H9 (cell line): ENCODE measurements at regions not wholly inside any gene's neighbourhood (a gene's known extent, or its start where the extent isn't known, plus 50 kb on each side); places are given as distances from the start of the nearest gene placed in this dataset.

Experiments used
- DNase-seq: peaks from one replicate; pipeline ENCODE4 v3.0.0-alpha.2; 2017
- H2AFZ ChIP-seq: one replicate; pipeline ENCODE4 v1.6.1; 2013; ENCODE audit warnings: mild to moderate bottlenecking, low read length, control low read depth, moderate library complexity
- H2AK5ac ChIP-seq: 2 replicates; pipeline ENCODE4 v1.6.1; 2013; ENCODE audit warnings: low read length, control low read depth, mixed read lengths; ENCODE audit not compliant: insufficient read length
- H2BK120ac ChIP-seq: one replicate; pipeline ENCODE4 v1.6.1; 2013; ENCODE audit warnings: low read depth, mild to moderate bottlenecking, low read length, control low read depth, inconsistent platforms; ENCODE audit not compliant: poor library complexity, severe bottlenecking
- H2BK12ac ChIP-seq: 2 replicates; pipeline ENCODE4 v1.6.1; 2013; ENCODE audit warnings: low read length, control low read depth, mixed read lengths, low read depth; ENCODE audit not compliant: insufficient read length
- H2BK15ac ChIP-seq: 2 replicates; pipeline ENCODE4 v1.6.1; 2013; ENCODE audit warnings: low read depth, low read length, control low read depth
- H2BK20ac ChIP-seq: one replicate; pipeline ENCODE4 v1.6.1; 2013; ENCODE audit warnings: low read depth, mild to moderate bottlenecking, low read length, control low read depth, inconsistent platforms; ENCODE audit not compliant: poor library complexity, severe bottlenecking
- H2BK5ac ChIP-seq: 2 replicates; pipeline ENCODE4 v1.6.1; 2013; ENCODE audit warnings: low read length, control low read depth, mixed read lengths; ENCODE audit not compliant: insufficient read length
- H3K14ac ChIP-seq: 2 replicates; pipeline ENCODE4 v1.6.1; 2013; ENCODE audit warnings: low read length, control low read depth; ENCODE audit not compliant: insufficient read depth
- H3K18ac ChIP-seq: 2 replicates; pipeline ENCODE4 v1.6.1; 2013; ENCODE audit warnings: low read depth, mild to moderate bottlenecking, mixed read lengths, low read length, control low read depth; ENCODE audit not compliant: insufficient read length
- H3K23ac ChIP-seq: 2 replicates; pipeline ENCODE4 v1.6.1; 2013; ENCODE audit warnings: low read length, control low read depth, mixed read lengths, low read depth; ENCODE audit not compliant: insufficient read length
- H3K23me2 ChIP-seq: 2 replicates; pipeline ENCODE4 v1.6.1; 2013; ENCODE audit warnings: low read depth, mild to moderate bottlenecking, mixed read lengths, low read length, control low read depth; ENCODE audit not compliant: insufficient read length, poor library complexity, severe bottlenecking
- H3K27ac ChIP-seq: 2 replicates; pipeline ENCODE4 v1.5.1; 2013; ENCODE audit warnings: low read length, control low read depth, mixed read lengths, low read depth; ENCODE audit not compliant: insufficient read length
- H3K27me3 ChIP-seq: 2 replicates; pipeline ENCODE4 v1.6.1; 2013; ENCODE audit warnings: low read length, control low read depth, inconsistent platforms; ENCODE audit not compliant: insufficient read depth
- H3K4ac ChIP-seq: 2 replicates; pipeline ENCODE4 v1.6.1; 2013; ENCODE audit warnings: low read depth, mild to moderate bottlenecking, control low read depth, inconsistent platforms, low read length, moderate library complexity
- H3K4me1 ChIP-seq: 2 replicates; pipeline ENCODE4 v1.6.1; 2013; ENCODE audit warnings: low read length, control low read depth, inconsistent platforms; ENCODE audit not compliant: insufficient read depth
- H3K4me2 ChIP-seq: 2 replicates; pipeline ENCODE4 v1.6.1; 2013; ENCODE audit warnings: low read length, control low read depth, mixed read lengths; ENCODE audit not compliant: insufficient read length, insufficient read depth
- H3K56ac ChIP-seq: 2 replicates; pipeline ENCODE4 v1.6.1; 2013; ENCODE audit warnings: low read depth, mild to moderate bottlenecking, mixed read lengths, low read length, control low read depth; ENCODE audit not compliant: insufficient read length
- H3K79me1 ChIP-seq: 2 replicates; pipeline ENCODE4 v1.6.1; 2013; ENCODE audit warnings: low read depth, mild to moderate bottlenecking, moderate library complexity, low read length, control low read depth, inconsistent platforms; ENCODE audit not compliant: insufficient read depth, poor library complexity, severe bottlenecking
- H3K79me2 ChIP-seq: 2 replicates; pipeline ENCODE4 v1.6.1; 2013; ENCODE audit warnings: low read length, control low read depth, inconsistent platforms; ENCODE audit not compliant: insufficient read depth
- H3K9ac ChIP-seq: 2 replicates; pipeline ENCODE4 v1.6.1; 2013; ENCODE audit warnings: low read length, control low read depth, mixed read lengths; ENCODE audit not compliant: insufficient read length; ENCODE audit errors: extremely low read depth
- H3K9me3 ChIP-seq: one replicate; pipeline ENCODE4 v1.6.1; 2013; ENCODE audit warnings: low read depth, low read length, inconsistent platforms; ENCODE audit not compliant: control insufficient read depth
- H3T11ph ChIP-seq: one replicate; pipeline ENCODE4 v1.6.1; 2013; ENCODE audit warnings: mild to moderate bottlenecking, low read length, control low read depth, inconsistent platforms
- H4K20me1 ChIP-seq: one replicate; pipeline ENCODE4 v1.6.1; 2013; ENCODE audit not compliant: control insufficient read depth, insufficient read length, insufficient read depth
- H4K5ac ChIP-seq: 2 replicates; pipeline ENCODE4 v1.6.1; 2013; ENCODE audit warnings: low read depth, mild to moderate bottlenecking, mixed read lengths, low read length, control low read depth; ENCODE audit not compliant: insufficient read length
- H4K8ac ChIP-seq: replicated peaks from 2 replicates; pipeline ENCODE4 v1.6.1; 2013; ENCODE audit warnings: low read length, control low read depth, mixed read lengths, low read depth; ENCODE audit not compliant: insufficient read length
- H4K91ac ChIP-seq: 2 replicates; pipeline ENCODE4 v1.6.1; 2013; ENCODE audit warnings: low read depth, mild to moderate bottlenecking, moderate library complexity, mixed read lengths, low read length, control low read depth; ENCODE audit not compliant: insufficient read length
- H3K27ac Mint-ChIP-seq, 3 experiments: 2 replicates in 2 of 3; 3 replicates in 1 of 3; pipeline ENCODE4 v1.8.0; 2020 to 2021; ENCODE audit warnings: mixed read lengths in 3 of 3, mild to moderate bottlenecking in 1 of 3, moderate library complexity in 1 of 3
- H3K27me3 Mint-ChIP-seq: 2 replicates; pipeline ENCODE4 v1.8.0; 2021; ENCODE audit warnings: low read depth, mild to moderate bottlenecking, moderate library complexity, mixed read lengths
- H3K36me3 Mint-ChIP-seq, 3 experiments: 2 replicates in 2 of 3; 3 replicates in 1 of 3; pipeline ENCODE4 v1.8.0; 2020 to 2021; ENCODE audit warnings: low read depth in 3 of 3, mixed read lengths in 3 of 3; ENCODE audit not compliant: insufficient read depth in 1 of 3
- H3K4me1 Mint-ChIP-seq, 2 experiments: 2 replicates each; pipeline ENCODE4 v1.8.0; 2020; ENCODE audit warnings: mixed read lengths in 2 of 2
- H3K4me3 Mint-ChIP-seq, 2 experiments: 2 replicates in 1 of 2; 3 replicates in 1 of 2; pipeline ENCODE4 v1.8.0; 2020 to 2021; ENCODE audit warnings: mild to moderate bottlenecking in 2 of 2, mixed read lengths in 2 of 2, moderate library complexity in 1 of 2
- H3K9me3 Mint-ChIP-seq, 2 experiments: 2 replicates in 1 of 2; 3 replicates in 1 of 2; pipeline ENCODE4 v1.8.0; 2020; ENCODE audit warnings: mild to moderate bottlenecking in 2 of 2, mixed read lengths in 2 of 2, moderate library complexity in 1 of 2
- CTCF ChIP-seq: fragments of 200-600 bp; sonication (generic); conservative IDR thresholded peaks from 3 replicates; pipeline ENCODE4 v1.8.0; 2021; ENCODE audit warnings: antibody characterized with exemption, mild to moderate bottlenecking
- WGBS: extraction: QIAGEN DNeasy Blood & Tissue Kit; methylation state at CpG from one replicate; pipeline ENCODE4 v1.1.7; 2013; ENCODE audit warnings: missing lambda C conversion rate, low lambda C conversion rate, mixed read lengths; ENCODE audit not compliant: insufficient read length; ENCODE audit errors: extremely low coverage; 5-methylcytosine and 5-hydroxymethylcytosine counted together

GRCh38 chr16:51710905-51711563 lies 560.0 kb upstream of the SALL1 start:
- H3K27ac Mint-ChIP-seq = no peak overlapping the region; a peak in 1 of 7 replicates
- H3K4me1 ChIP-seq = no peaks in the 10 kb centered on the region
- H3K79me1 ChIP-seq = no peaks in the 10 kb centered on the region
- H3T11ph ChIP-seq = no peak overlapping the region
- H3K4ac ChIP-seq = no peak overlapping the region
- no peak overlapping the region for H2BK12ac ChIP-seq
- H4K91ac ChIP-seq = no peak overlapping the region
- no peak overlapping the region for H2AFZ ChIP-seq
- no peak overlapping the region for H3K27ac ChIP-seq
- TF ChIP-seq CTCF = no peak
- WGBS = no CpG with 5 or more reads among the region's 2 CpGs
- no peak overlapping the region for H2BK20ac ChIP-seq
- H3K18ac ChIP-seq = no peak overlapping the region
- peaks cover 12 to 13% of the 10 kb centered on the region in 2 experiments for H3K4me1 Mint-ChIP-seq
- no peak overlapping the region for H2AK5ac ChIP-seq
- H2BK15ac ChIP-seq = no peak overlapping the region
- DNase-seq = no peak
- no peak overlapping the region for H2BK120ac ChIP-seq
- peaks cover 2 to 9% of the 10 kb centered on the region in 2 experiments for H3K9me3 Mint-ChIP-seq
- H4K8ac ChIP-seq = no peak overlapping the region
- H3K9ac ChIP-seq = no peak overlapping the region
- H4K5ac ChIP-seq = no peak overlapping the region
- peaks cover 0 to 8% (median 2%) of the 10 kb centered on the region in 3 experiments; a peak in 4 of 7 replicates for H3K36me3 Mint-ChIP-seq
- no peak overlapping the region for H2BK5ac ChIP-seq
- H3K4me2 ChIP-seq = no peak overlapping the region
- no peak overlapping the region for H3K23ac ChIP-seq
- no peaks in the 10 kb centered on the region for H4K20me1 ChIP-seq
- no peak overlapping the region for H3K14ac ChIP-seq
- no peak overlapping the region for H3K4me3 Mint-ChIP-seq
- H3K9me3 ChIP-seq = no peaks in the 10 kb centered on the region
- no peaks in the 10 kb centered on the region for H3K23me2 ChIP-seq
- H3K56ac ChIP-seq = no peak overlapping the region
- H3K79me2 ChIP-seq = no peaks in the 10 kb centered on the region
- H3K27me3 ChIP-seq = no peaks in the 10 kb centered on the region
- H3K27me3 Mint-ChIP-seq = peaks cover 4% of the 10 kb centered on the region; the same call in 1 of the 2 replicates
